Esophagus muscularis mucosa (tissue), 4 donors: ENCODE measurements at regions not wholly inside any gene's neighbourhood (a gene's known extent, or its start where the extent isn't known, plus 50 kb on each side); places are given as distances from the start of the nearest gene placed in this dataset.
"Not testable (repeated sequence)": the region's sequence is repeated elsewhere in the genome, so short reads cannot be mapped to it uniquely, and the experiment has no call there.

ENCODE experiments used
- DNase-seq: peaks from one replicate; pipeline ENCODE4 v3.0.0-alpha.2; 2017; ENCODE audit errors: extremely low spot score
- H3K27ac ChIP-seq, 4 donors: fragments of 200-600 bp; sonication (generic); replicated peaks in 1 of 4; 1 replicate in 3 of 4; 2 replicates in 1 of 4; pipeline ENCODE4 v1.5.1; 2016 to 2019; ENCODE audit warnings: mild to moderate bottlenecking in 1 of 4
- H3K27me3 ChIP-seq, 4 donors: fragments of 200-600 bp; sonication (generic); one replicate each; pipeline versions ENCODE4 v1.5.1 to v1.6.0; 2016 to 2019
- H3K36me3 ChIP-seq, 4 donors: fragments of 200-600 bp; sonication (generic); one replicate each; pipeline ENCODE4 v1.5.1; 2016 to 2019
- H3K4me1 ChIP-seq, 4 donors: fragments of 200-600 bp; sonication (generic); one replicate each; pipeline ENCODE4 v1.5.1; 2016 to 2019
- H3K4me3 ChIP-seq, 4 donors: fragments of 200-600 bp; sonication (generic); 1 replicate in 2 of 4; 2 replicates in 2 of 4; pipeline ENCODE4 v1.5.1; 2016 to 2019; ENCODE audit warnings: mild to moderate bottlenecking in 4 of 4, moderate library complexity in 1 of 4
- H3K9me3 ChIP-seq, 4 donors: fragments of 200-600 bp; sonication (generic); 1 replicate in 3 of 4; 2 replicates in 1 of 4; pipeline ENCODE4 v1.5.1; 2016 to 2019
- EP300 ChIP-seq: sonication (generic); formaldehyde crosslinking; IDR thresholded peaks from one replicate; pipeline ENCODE4 v1.6.1; 2017; ENCODE audit warnings: antibody characterized with exemption
- POLR2A ChIP-seq: fragments of 450-650 bp; IDR thresholded peaks from one replicate; pipeline ENCODE4 v1.6.1; 2017; ENCODE audit warnings: antibody characterized with exemption, moderate library complexity, mild to moderate bottlenecking, low read depth
- POLR2AphosphoS5 ChIP-seq, 2 donors: sonication (generic); formaldehyde crosslinking; IDR thresholded peaks; one replicate each; pipeline ENCODE4 v1.6.1; 2017; ENCODE audit warnings: antibody characterized with exemption in 2 of 2
- WGBS: methylation state at CpG from one replicate; pipeline ENCODE4 v1.1.5; 2018; 5-methylcytosine and 5-hydroxymethylcytosine counted together
- intact Hi-C: fragments of 100-400 bp; cut with DNase I; formaldehyde crosslinking; loops from one replicate; pipeline ENCODE4 v1.15.1; 2023
- TF ChIP-seq, protein P1 (sequence below), 3 experiments: fragments of 200-600 bp in 2 of 3; fragments of 450-650 bp in 1 of 3; sonication (generic) in 2 of 3; IDR thresholded peaks; one replicate each; pipeline ENCODE4 v1.5.1; 2017 to 2019; ENCODE audit warnings: antibody characterized with exemption in 3 of 3, mild to moderate bottlenecking in 2 of 3, moderate library complexity in 1 of 3

DNA sequence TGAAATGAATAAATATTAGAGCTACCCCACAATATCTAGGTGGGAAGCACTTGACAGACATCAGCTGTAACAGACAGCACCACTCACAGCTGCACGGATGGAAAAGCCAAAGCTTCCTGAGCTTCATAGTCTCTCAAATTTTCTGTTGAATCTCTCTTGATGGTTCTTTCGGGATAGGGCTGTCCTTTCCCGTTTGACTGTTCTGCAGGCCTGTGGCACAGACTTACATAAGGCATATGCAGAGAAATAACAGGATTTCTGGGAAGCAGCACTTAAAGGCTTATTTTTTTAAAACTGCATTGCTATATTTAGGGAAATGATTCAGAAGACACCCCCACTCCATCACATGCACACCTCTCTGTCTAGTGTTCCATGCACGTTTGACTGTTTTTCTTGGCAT is 77.5 kb downstream of the ZNF648 start:
- WGBS, result 41% methylated on average over 4 of the region's 4 CpGs
- H3K4me1 ChIP-seq, result peaks cover 0 to 8% (median 3%) of the 10 kb centered on the region in 4 donors
- H3K36me3 ChIP-seq, result no peaks in the 10 kb centered on the region
- H3K27me3 ChIP-seq, result no peaks in the 10 kb centered on the region
- TF ChIP-seq POLR2A, result no peak
- no peak for TF ChIP-seq POLR2AphosphoS5 (IDR thresholded peaks at IDR 0.05)
- no peak for TF ChIP-seq EP300
- H3K4me3 ChIP-seq, result no peak overlapping the region
- no peak for DNase-seq
- intact Hi-C loops, result no loop called here
- H3K27ac ChIP-seq, result no peak overlapping the region
- H3K9me3 ChIP-seq, result peaks cover 0 to 7% (median 2%) of the 10 kb centered on the region in 4 donors

DNA sequence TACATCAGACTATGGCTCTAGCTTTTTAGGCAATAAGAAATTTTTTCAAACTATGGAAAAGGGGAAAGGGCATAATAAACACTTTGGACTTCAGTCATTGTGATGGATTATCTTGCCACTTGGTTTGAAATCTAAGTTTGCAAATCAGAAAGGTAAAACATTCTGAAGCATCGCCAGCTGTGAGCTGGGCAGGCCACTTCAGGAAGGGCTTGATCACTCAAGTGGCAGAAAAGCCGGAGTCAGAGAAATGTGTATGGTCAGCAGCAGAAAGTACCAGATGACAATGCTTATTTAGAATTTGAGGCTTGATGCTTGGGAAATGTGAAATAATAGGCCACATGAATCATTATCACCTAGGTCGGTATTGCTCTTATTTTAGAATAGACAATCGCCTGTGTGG is 79.7 kb downstream of the ZNF648 start:
- Histone ChIP-seq H3K9me3 (peaks cover 0 to 14% (median 7%) of the 10 kb centered on the region in 4 donors), H3K4me1 (peaks cover 0 to 5% (median 2%) of the 10 kb centered on the region in 4 donors), H3K27ac (no peak overlapping the region), H3K36me3 (no peaks in the 10 kb centered on the region), H3K4me3 (no peak overlapping the region), H3K27me3 (no peaks in the 10 kb centered on the region)
- intact Hi-C loops, result no loop called here
- TF ChIP-seq POLR2A, result no peak
- no peak for TF ChIP-seq EP300
- TF ChIP-seq POLR2AphosphoS5 (IDR thresholded peaks at IDR 0.05), result no peak
- TF ChIP-seq, protein P1, sequence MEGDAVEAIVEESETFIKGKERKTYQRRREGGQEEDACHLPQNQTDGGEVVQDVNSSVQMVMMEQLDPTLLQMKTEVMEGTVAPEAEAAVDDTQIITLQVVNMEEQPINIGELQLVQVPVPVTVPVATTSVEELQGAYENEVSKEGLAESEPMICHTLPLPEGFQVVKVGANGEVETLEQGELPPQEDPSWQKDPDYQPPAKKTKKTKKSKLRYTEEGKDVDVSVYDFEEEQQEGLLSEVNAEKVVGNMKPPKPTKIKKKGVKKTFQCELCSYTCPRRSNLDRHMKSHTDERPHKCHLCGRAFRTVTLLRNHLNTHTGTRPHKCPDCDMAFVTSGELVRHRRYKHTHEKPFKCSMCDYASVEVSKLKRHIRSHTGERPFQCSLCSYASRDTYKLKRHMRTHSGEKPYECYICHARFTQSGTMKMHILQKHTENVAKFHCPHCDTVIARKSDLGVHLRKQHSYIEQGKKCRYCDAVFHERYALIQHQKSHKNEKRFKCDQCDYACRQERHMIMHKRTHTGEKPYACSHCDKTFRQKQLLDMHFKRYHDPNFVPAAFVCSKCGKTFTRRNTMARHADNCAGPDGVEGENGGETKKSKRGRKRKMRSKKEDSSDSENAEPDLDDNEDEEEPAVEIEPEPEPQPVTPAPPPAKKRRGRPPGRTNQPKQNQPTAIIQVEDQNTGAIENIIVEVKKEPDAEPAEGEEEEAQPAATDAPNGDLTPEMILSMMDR (IDR thresholded peaks at IDR 0.05), result no peak
- DNase-seq, result no peak
- 66% methylated on average over 4 of the region's 4 CpGs for WGBS

DNA sequence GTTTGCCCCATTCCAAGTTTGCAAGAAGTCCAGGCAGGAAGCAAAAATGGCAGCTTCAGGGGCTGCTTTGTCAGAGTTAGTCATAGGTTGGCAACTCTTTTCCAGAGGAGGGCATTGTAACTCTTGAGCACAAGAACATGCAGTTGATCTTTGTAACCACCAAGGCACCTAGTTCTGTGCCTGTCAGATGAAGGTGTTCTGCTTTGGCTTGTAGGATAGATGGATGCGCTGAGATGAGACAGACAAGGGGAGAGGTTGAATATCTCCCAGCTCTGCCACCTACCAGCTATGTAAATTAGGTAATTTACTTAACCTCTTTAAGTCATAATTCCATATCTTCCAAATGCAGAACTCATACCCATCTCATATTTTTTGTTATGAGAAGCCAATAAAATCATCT is 89.3 kb downstream of the ZNF648 start:
- Histone ChIP-seq H3K27me3 (peaks cover 0 to 9% (median 0%) of the 10 kb centered on the region in 4 donors), H3K4me1 (no peaks in the 10 kb centered on the region), H3K36me3 (no peaks in the 10 kb centered on the region), H3K4me3 (no peak overlapping the region), H3K27ac (no peak overlapping the region), H3K9me3 (peaks cover 0 to 20% (median 8%) of the 10 kb centered on the region in 4 donors)
- intact Hi-C loops, result no loop called here
- DNase-seq, result no peak
- WGBS, result 82% methylated on average over 1 of the region's 1 CpG
- TF ChIP-seq EP300, result no peak
- TF ChIP-seq POLR2A, result no peak
- TF ChIP-seq, protein P1 (IDR thresholded peaks at IDR 0.05), result no peak
- TF ChIP-seq POLR2AphosphoS5 (IDR thresholded peaks at IDR 0.05), result no peak

- Histone ChIP-seq H3K4me3 (no peak overlapping the region), H3K4me1 (no peaks in the 10 kb centered on the region), H3K27me3 (peaks cover 0 to 9% (median 0%) of the 10 kb centered on the region in 4 donors), H3K36me3 (no peaks in the 10 kb centered on the region), H3K27ac (no peak overlapping the region), H3K9me3 (peaks cover 0 to 15% (median 7%) of the 10 kb centered on the region in 4 donors)
- no peak for DNase-seq
- intact Hi-C loops, result no loop called here
- TF ChIP-seq POLR2A (no peak), EP300 (no peak), POLR2AphosphoS5 (IDR thresholded peaks at IDR 0.05) (no peak)
- TF ChIP-seq, protein P1 (IDR thresholded peaks at IDR 0.05), result no peak
Measured at GRCh38 chr1:181971424-181971823, 90.1 kb downstream of the ZNF648 start.

DNA sequence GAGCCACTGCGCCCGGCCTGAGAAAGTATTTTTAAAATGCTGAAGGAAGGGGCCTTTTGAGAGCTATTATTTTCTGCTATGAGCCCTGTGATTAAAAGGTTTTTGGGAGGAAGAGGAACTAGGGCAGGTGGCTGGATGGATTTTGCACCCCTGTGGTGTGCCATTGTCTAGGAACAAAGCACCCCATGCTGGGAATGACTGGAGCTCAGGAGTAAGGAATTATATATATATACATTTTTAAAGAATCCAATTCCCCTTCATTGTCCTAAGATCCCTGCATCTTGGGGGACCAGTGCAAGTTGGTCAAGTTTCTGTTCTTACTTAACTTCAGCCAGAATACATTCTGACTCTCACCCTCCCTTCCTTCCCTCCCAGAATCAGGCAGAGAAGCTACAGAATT is 91.6 kb downstream of the ZNF648 start:
- intact Hi-C loops, result no loop called here
- Histone ChIP-seq H3K9me3 (peaks cover 0 to 3% (median 0%) of the 10 kb centered on the region in 4 donors), H3K4me1 (no peaks in the 10 kb centered on the region), H3K4me3 (no peak overlapping the region), H3K27me3 (peaks cover 0 to 5% (median 0%) of the 10 kb centered on the region in 4 donors), H3K36me3 (no peaks in the 10 kb centered on the region), H3K27ac (no peak overlapping the region)
- WGBS, result 73% methylated on average over 2 of the region's 2 CpGs
- TF ChIP-seq POLR2A (no peak), EP300 (no peak), POLR2AphosphoS5 (IDR thresholded peaks at IDR 0.05) (no peak)
- TF ChIP-seq, protein P1 (IDR thresholded peaks at IDR 0.05), result no peak
- no peak for DNase-seq

DNA sequence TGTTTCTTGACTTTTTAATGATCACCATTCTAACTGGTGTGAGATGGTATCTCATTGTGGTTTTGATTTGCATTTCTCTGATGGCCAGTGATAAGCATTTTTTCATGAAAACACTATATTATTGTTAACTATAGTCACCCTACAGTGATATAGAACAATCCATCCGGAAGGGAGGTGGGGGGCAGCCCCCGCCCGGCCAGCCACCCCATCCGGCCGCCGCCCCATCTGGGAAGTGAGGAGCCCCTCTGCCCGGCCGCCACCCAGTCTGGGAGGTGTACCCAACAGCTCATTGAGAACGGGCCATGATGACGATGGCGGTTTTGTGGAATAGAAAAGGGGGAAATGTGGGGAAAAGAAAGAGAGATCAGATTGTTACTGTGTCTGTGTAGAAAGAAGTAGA is 106.8 kb downstream of the ZNF648 start:
- H3K4me1 ChIP-seq, intact Hi-C loops, DNase-seq, H3K27ac ChIP-seq, H3K27me3 ChIP-seq, H3K36me3 ChIP-seq, H3K4me3 ChIP-seq: not testable (repeated sequence)
- peaks cover 0 to 24% (median 16%) of the 10 kb centered on the region in 4 donors for H3K9me3 ChIP-seq
- 96% methylated on average over 11 of the region's 11 CpGs for WGBS

- H3K27ac ChIP-seq, DNase-seq, intact Hi-C loops, H3K4me1 ChIP-seq, H3K4me3 ChIP-seq, H3K36me3 ChIP-seq, H3K27me3 ChIP-seq: not testable (repeated sequence)
- 89% methylated on average over 7 of the region's 7 CpGs for WGBS
- H3K9me3 ChIP-seq, result peaks cover 0 to 21% (median 13%) of the 10 kb centered on the region in 4 donors
Measured at GRCh38 chr1:181954178-181954577, 107.3 kb downstream of the ZNF648 start.
